ENCODE measurements at regions not wholly inside any gene's neighbourhood (a gene's known extent, or its start where the extent isn't known, plus 50 kb on each side); places are given as distances from the start of the nearest gene placed in this dataset.

DNA sequence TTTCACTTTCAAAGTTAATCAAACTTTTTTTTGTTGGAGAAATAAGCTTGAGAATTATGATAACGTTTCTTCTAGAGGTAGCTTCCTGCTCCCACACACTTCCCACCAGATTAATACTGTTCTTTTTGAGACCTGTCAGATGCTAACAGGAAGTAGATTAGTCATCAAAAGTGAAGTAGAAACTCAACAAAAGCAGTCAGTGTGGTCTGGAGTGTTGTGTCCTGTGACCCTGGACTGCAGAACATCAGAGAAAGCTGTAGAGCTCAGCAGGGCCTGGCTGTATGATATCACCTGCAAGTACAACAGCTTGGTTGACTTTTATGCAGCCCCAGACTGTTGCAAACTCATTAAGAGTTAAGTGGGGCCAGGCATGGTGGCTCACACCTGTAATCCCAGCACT, 495.7 kb upstream of the CYLC2 start:
- TF ChIP-seq EZH2phosphoT487 (IDR thresholded peaks at IDR 0.05; ENCODE audit: low read length): no peak
- no peak for TF ChIP-seq CTCF (IDR thresholded peaks at IDR 0.05; ENCODE audit: low read length)
- no peak for TF ChIP-seq EZH2 (optimal IDR thresholded peaks at IDR 0.05; ENCODE audit: low read depth, low read length)
